ENCODE measurements at regions not wholly inside any gene's neighbourhood (a gene's known extent, or its start where the extent isn't known, plus 50 kb on each side); places are given as distances from the start of the nearest gene placed in this dataset.

DNA sequence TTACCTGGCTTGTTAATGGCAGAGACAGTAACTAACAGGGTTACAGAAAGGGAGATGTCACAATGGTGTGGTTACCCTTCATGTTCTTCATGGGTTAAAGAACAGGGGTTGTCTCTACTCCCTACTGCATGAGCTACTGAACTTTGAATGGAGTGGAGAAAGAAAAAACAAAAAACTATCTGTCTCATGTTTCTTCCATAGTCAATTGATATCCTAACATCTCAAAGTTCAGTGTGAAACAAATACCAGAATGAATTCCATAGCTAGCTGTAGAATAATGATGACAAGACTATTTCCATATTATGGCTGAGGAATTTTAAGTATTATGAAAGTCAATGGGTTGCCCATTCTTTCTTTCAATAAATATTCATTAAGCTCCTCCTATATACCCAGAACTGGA is 161.3 kb upstream of the LPP start (continued):
- TF ChIP-seq, protein P1, sequence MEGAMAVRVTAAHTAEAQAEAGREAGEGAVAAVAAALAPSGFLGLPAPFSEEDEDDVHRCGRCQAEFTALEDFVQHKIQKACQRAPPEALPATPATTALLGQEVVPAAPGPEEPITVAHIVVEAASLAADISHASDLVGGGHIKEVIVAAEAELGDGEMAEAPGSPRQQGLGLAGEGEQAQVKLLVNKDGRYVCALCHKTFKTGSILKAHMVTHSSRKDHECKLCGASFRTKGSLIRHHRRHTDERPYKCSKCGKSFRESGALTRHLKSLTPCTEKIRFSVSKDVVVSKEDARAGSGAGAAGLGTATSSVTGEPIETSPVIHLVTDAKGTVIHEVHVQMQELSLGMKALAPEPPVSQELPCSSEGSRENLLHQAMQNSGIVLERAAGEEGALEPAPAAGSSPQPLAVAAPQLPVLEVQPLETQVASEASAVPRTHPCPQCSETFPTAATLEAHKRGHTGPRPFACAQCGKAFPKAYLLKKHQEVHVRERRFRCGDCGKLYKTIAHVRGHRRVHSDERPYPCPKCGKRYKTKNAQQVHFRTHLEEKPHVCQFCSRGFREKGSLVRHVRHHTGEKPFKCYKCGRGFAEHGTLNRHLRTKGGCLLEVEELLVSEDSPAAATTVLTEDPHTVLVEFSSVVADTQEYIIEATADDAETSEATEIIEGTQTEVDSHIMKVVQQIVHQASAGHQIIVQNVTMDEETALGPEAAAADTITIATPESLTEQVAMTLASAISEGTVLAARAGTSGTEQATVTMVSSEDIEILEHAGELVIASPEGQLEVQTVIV (IDR thresholded peaks at IDR 0.05; ENCODE audit: borderline replicate concordance, partially characterized antibody), result no peak
- TF ChIP-seq TCF7 (IDR thresholded peaks at IDR 0.05; ENCODE audit: borderline replicate concordance), result no peak
- TF ChIP-seq BCL11A (IDR thresholded peaks at IDR 0.05; ENCODE audit: low read depth, low read length), result no peak
- no peak for TF ChIP-seq IKZF1 (conservative IDR thresholded peaks at IDR 0.05)

DNA sequence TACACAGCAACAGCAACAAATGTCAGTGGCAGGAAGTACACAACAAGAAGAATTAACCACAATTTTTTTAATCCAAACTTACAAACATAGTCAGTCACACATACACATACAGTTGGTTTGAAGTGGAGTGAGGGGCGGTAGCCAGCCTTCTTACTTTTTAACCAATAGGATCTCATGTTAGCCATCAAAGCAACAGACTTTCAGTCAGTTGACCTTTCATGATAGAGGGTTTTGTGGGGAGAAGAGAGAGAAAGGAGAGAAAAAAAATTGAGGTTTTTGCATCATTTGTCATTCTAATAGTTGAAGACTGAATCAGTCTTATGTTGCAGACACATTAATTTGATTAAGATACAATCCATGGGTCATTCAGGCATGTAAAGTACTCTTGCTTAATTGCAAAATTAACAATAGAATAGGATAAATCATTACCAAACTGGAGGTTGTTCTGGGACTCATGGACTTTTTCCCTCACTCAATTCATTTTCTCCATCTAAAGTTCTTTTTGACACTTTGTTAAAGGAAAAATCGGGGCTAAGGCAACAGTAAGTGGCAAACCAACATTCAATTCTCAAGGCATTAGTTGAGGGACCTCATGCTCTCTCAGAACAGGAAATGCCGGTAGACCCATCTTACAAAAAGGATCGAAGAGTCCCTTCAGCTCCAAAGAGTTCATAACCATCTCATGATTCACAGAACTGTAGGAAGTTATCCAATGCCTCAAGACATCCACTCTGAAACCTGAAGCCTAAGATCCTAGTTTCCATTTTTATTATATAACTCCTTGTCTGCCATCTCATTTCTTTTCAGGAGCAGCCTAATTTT is 159.5 kb upstream of the LPP start:
- Histone ChIP-seq H3K27me3 (replicated peaks in 1 of 2; ENCODE audit: control insufficient read depth in 2 of 2, insufficient read depth in 2 of 2, low read length in 1 of 2) (no peaks in the 10 kb centered on the region), H3K79me2 (ENCODE audit: control insufficient read depth, insufficient read depth, low read length) (no peaks in the 10 kb centered on the region), H2AFZ (ENCODE audit: control insufficient read depth, low read depth, low read length) (no peak overlapping the region), H3K4me1 (ENCODE audit: control insufficient read depth, insufficient read depth, low read length) (no peaks in the 10 kb centered on the region), H3K36me3 (ENCODE audit: control insufficient read depth in 2 of 2, insufficient read depth in 2 of 2, low read length in 1 of 2) (no peaks in the 10 kb centered on the region), H3K4me2 (ENCODE audit: control insufficient read depth, insufficient read depth) (no peak overlapping the region), H3K27ac (ENCODE audit: control insufficient read depth, insufficient read depth) (no peak overlapping the region), H3K4me3 (no peak overlapping the region), H4K20me1 (ENCODE audit: control insufficient read depth, insufficient read depth) (no peaks in the 10 kb centered on the region), H3K9ac (ENCODE audit: control insufficient read depth, insufficient read depth, low read length) (no peak overlapping the region), H3K9me3 (replicated peaks; ENCODE audit: control insufficient read depth, insufficient read depth, low read length) (no peaks in the 10 kb centered on the region)
- ChIA-PET RAD21 (ENCODE audit: unreplicated experiment) (no interaction called here), POLR2A (no interaction called here), SMC1A (ENCODE audit: uncharacterized antibody, unreplicated experiment) (no interaction called here), CTCF (no interaction called here)
- in situ Hi-C loops (cut with MboI) (no loop called here), intact Hi-C loops (cut with micrococcal nuclease; ENCODE audit: unreplicated experiment) (no loop called here)
- DNase-seq (ENCODE audit: low read depth, low spot score), result no peak
- 53% methylated on average over 4 of the region's 4 CpGs for WGBS (ENCODE audit: insufficient coverage, insufficient replicate concordance, low lambda C conversion rate, missing lambda C conversion rate)
- TF ChIP-seq CREB1 (IDR thresholded peaks at IDR 0.05; ENCODE audit: low read depth), result no peak
- TF ChIP-seq CREM (IDR thresholded peaks at IDR 0.05; ENCODE audit: low read depth), result no peak
- no peak for TF ChIP-seq ZSCAN29 (IDR thresholded peaks at IDR 0.05)
- TF ChIP-seq, protein P2, sequence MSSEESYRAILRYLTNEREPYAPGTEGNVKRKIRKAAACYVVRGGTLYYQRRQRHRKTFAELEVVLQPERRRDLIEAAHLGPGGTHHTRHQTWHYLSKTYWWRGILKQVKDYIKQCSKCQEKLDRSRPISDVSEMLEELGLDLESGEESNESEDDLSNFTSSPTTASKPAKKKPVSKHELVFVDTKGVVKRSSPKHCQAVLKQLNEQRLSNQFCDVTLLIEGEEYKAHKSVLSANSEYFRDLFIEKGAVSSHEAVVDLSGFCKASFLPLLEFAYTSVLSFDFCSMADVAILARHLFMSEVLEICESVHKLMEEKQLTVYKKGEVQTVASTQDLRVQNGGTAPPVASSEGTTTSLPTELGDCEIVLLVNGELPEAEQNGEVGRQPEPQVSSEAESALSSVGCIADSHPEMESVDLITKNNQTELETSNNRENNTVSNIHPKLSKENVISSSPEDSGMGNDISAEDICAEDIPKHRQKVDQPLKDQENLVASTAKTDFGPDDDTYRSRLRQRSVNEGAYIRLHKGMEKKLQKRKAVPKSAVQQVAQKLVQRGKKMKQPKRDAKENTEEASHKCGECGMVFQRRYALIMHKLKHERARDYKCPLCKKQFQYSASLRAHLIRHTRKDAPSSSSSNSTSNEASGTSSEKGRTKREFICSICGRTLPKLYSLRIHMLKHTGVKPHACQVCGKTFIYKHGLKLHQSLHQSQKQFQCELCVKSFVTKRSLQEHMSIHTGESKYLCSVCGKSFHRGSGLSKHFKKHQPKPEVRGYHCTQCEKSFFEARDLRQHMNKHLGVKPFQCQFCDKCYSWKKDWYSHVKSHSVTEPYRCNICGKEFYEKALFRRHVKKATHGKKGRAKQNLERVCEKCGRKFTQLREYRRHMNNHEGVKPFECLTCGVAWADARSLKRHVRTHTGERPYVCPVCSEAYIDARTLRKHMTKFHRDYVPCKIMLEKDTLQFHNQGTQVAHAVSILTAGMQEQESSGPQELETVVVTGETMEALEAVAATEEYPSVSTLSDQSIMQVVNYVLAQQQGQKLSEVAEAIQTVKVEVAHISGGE (CRISPR knock-in tag; IDR thresholded peaks at IDR 0.05), result no peak
- no peak for TF ChIP-seq KLF5 (IDR thresholded peaks at IDR 0.05; ENCODE audit: partially characterized antibody)
- no peak for TF ChIP-seq RFX5 (IDR thresholded peaks at IDR 0.05; ENCODE audit: low read depth, low read length)
- TF ChIP-seq, protein P3, sequence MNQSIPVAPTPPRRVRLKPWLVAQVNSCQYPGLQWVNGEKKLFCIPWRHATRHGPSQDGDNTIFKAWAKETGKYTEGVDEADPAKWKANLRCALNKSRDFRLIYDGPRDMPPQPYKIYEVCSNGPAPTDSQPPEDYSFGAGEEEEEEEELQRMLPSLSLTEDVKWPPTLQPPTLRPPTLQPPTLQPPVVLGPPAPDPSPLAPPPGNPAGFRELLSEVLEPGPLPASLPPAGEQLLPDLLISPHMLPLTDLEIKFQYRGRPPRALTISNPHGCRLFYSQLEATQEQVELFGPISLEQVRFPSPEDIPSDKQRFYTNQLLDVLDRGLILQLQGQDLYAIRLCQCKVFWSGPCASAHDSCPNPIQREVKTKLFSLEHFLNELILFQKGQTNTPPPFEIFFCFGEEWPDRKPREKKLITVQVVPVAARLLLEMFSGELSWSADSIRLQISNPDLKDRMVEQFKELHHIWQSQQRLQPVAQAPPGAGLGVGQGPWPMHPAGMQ (IDR thresholded peaks at IDR 0.05; ENCODE audit: borderline replicate concordance), result no peak
- no peak for TF ChIP-seq TBL1XR1 (IDR thresholded peaks at IDR 0.05; ENCODE audit: low read depth, low read length)
- TF ChIP-seq CHD2 (IDR thresholded peaks at IDR 0.05; ENCODE audit: borderline replicate concordance, low read depth, low read length), result no peak
- no peak for TF ChIP-seq FOXM1 (IDR thresholded peaks at IDR 0.05; ENCODE audit: low read depth, low read length)
- TF ChIP-seq, protein P4, sequence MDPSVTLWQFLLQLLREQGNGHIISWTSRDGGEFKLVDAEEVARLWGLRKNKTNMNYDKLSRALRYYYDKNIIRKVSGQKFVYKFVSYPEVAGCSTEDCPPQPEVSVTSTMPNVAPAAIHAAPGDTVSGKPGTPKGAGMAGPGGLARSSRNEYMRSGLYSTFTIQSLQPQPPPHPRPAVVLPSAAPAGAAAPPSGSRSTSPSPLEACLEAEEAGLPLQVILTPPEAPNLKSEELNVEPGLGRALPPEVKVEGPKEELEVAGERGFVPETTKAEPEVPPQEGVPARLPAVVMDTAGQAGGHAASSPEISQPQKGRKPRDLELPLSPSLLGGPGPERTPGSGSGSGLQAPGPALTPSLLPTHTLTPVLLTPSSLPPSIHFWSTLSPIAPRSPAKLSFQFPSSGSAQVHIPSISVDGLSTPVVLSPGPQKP (IDR thresholded peaks at IDR 0.05; ENCODE audit: low read depth, low read length), result no peak
- TF ChIP-seq JUND (IDR thresholded peaks at IDR 0.05; ENCODE audit: low read depth, low read length), result no peak
- FAIRE-seq, result no peak
- no TSS peak for BruUV-seq (replicated peaks)
- no peak for ATAC-seq
